RWPE1 (cell line): ENCODE measurements at regions not wholly inside any gene's neighbourhood (a gene's known extent, or its start where the extent isn't known, plus 50 kb on each side); places are given as distances from the start of the nearest gene placed in this dataset.
"Not testable (repeated sequence)": the region's sequence is repeated elsewhere in the genome, so short reads cannot be mapped to it uniquely, and the experiment has no call there.

Experiments
- CTCF ChIA-PET: fragments of 350-600 bp; sonication (Branson Sonifier 250); formaldehyde crosslinking; extraction: SDS; loops from one replicate; lab custom pipeline; 2021; lab: Yijun Ruan, JAX
- POLR2A ChIA-PET: fragments of 400-600 bp; formaldehyde crosslinking; extraction: SDS; loops from one replicate; lab custom pipeline; 2020; ENCODE audit warnings: antibody characterized with exemption; ENCODE audit not compliant: low non-redundant PET; lab: Yijun Ruan, JAX
- DNase-seq: peaks from one replicate; pipeline ENCODE4 v3.0.0; 2012; ENCODE audit warnings: low spot score
- H3K27ac ChIP-seq: fragments of 450-650 bp; 2 replicates; pipeline ENCODE4 v1.5.1; 2017
- TF ChIP-seq, protein P1 (sequence below): fragments of 450-650 bp; conservative IDR thresholded peaks from 2 replicates; pipeline ENCODE4 v1.5.1; 2017; ENCODE audit warnings: low read depth, mild to moderate bottlenecking

DNA sequence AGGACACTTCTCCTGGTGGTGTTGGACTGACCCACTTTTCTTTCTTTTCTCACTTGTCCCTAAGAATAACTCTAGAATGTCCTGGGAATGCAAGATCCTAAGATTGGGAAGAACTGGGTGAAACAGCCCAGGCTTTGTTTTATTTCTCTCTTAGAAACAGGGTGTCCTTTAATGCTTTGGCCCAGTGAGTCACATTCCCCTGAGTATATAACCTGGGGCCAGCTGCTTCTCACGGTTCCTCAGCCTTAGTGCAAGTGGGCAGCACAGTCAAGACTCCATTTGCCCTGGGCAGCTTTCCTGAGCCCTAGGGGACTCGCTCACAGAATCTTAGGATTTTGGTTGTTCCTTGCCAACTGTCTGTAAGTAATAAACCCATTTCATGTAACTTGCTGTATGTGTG is 355.0 kb downstream of the DSC3 start:
- DNase-seq = no peak
- ChIA-PET POLR2A (no interaction called here), CTCF (no interaction called here)
- no peak overlapping the region for H3K27ac ChIP-seq
- TF ChIP-seq, protein P1, sequence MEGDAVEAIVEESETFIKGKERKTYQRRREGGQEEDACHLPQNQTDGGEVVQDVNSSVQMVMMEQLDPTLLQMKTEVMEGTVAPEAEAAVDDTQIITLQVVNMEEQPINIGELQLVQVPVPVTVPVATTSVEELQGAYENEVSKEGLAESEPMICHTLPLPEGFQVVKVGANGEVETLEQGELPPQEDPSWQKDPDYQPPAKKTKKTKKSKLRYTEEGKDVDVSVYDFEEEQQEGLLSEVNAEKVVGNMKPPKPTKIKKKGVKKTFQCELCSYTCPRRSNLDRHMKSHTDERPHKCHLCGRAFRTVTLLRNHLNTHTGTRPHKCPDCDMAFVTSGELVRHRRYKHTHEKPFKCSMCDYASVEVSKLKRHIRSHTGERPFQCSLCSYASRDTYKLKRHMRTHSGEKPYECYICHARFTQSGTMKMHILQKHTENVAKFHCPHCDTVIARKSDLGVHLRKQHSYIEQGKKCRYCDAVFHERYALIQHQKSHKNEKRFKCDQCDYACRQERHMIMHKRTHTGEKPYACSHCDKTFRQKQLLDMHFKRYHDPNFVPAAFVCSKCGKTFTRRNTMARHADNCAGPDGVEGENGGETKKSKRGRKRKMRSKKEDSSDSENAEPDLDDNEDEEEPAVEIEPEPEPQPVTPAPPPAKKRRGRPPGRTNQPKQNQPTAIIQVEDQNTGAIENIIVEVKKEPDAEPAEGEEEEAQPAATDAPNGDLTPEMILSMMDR = no peak

DNA sequence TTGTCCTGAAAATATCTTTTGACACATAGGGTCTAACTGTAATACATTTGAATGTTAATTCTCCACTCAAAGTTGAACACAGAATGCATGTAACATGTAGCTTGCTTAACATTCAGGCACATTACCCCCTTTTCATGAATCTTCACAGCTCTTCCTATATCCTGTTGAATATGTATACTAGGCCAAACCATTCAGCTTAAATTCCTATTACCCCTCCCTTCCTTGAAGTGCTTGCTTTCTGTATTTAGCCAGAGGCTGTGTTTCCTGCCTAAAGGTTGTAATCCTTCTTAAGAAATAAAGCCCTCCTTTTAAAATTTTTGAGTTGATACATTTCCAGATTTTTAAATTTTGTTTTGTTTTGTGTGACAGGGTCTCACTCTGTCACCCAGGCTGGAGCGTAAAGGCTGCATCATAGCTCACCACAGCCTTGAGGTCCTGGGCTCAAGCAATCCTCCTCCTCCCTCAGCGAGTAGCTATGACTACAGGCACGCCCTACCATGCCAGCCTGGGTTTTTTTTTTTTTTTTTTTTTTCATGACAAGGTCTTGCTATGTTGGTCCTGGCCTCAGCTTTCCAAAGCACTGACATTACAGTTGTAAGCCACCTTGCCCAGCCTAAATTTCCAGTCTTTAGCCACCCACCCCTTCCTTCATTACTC is 357.6 kb downstream of the DSC3 start:
- DNase-seq = no peak
- ChIA-PET CTCF (no interaction called here), POLR2A (no interaction called here)
- H3K27ac ChIP-seq = no peak overlapping the region
- TF ChIP-seq, protein P1 = no peak

DNA sequence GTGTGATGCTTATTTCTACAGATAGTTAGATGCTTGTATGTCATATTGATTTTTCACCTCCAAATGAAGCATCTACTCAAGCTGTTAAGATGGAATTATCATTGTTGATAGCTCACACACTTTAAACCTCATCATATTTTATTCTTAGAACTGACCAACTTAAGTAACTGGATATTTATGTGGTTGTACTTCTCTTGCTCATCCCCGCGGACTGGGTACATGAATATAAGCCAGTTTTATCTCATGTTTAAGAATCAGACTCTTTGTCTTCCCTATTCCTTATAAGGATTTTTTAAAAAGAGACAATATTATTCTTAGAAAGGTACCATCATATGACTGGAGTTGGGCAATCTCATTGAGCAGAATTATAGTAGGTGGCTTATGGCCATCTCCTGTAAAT is 358.7 kb downstream of the DSC3 start:
- CTCF ChIA-PET = no interaction called here
- POLR2A ChIA-PET = no interaction called here
- TF ChIP-seq, protein P1 = no peak
- no peak for DNase-seq
- no peak overlapping the region for H3K27ac ChIP-seq

DNA sequence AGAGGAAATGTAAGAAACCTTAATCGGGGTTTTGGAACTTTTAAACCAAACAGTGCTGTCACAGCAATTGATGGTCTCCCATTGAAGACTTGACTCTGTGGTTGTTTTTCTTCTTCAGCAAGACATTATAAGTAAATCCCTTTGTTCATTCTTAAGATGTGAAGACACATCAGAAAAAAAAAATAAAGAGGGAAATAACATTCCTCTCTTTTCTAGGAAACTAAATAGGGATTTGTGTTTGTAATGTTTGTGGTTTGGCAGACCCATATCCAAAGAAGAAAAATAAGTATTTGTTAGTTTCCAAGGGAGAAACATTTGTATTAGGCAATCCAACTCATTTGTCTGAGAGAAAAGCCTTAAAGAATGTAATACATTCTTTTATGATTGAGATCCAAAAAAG is 359.9 kb downstream of the DSC3 start:
- DNase-seq = no peak
- POLR2A ChIA-PET = no interaction called here
- CTCF ChIA-PET = no interaction called here
- no peak overlapping the region for H3K27ac ChIP-seq
- TF ChIP-seq, protein P1 = no peak

DNA sequence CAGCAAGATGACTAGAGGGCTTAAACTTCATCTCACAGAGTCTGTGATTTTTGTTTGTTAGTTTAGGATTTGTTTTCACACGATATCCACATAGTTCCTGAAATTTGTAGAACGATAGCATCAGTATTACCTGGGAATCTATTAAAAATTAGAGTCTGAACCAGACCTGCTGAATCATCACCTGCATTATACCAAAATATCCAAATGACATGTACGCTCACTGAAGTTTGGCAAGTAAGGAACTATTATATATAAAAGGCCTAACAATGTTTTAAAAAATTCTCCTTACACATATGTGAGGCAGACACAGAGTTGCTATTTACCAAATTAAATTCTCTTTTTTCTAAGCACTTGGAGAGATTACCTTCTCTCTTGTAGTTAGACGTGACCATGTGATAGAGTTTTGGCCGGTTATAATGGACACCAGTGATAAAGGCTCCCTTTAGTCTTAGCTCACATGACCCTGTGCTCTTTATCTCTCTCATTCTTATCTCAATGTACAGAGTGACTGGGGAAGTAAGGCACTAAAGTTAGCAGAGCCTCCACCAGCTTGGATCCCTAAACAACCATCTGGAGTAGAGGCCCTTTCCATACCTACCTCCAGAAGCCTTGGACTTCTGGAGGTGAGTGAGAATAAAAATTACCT is 363.1 kb downstream of the DSC3 start:
- TF ChIP-seq, protein P1 = no peak
- POLR2A ChIA-PET = no interaction called here
- no peak for DNase-seq
- no peak overlapping the region for H3K27ac ChIP-seq
- CTCF ChIA-PET = no interaction called here

DNA sequence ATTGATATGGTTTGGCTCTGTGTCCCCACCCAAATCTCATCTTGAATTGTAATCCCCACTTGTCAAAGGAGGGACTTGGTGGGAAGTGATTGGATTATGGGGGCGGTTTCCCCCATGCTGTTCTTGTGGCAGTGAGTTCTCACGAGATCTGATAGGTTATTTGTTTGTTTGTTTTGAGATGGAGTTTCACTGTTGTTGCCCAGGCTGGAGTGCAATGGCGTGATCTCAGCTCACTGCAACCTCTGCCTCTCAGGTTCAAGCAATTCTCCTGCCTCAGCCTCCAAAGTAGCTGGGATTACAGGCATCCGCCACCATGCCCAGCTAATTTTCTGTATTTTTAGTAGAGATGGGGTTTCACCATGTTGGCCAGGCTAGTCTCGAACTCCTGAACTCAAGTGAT is 364.7 kb downstream of the DSC3 start:
- H3K27ac ChIP-seq, DNase-seq, POLR2A ChIA-PET, CTCF ChIA-PET: not testable (repeated sequence)

DNA sequence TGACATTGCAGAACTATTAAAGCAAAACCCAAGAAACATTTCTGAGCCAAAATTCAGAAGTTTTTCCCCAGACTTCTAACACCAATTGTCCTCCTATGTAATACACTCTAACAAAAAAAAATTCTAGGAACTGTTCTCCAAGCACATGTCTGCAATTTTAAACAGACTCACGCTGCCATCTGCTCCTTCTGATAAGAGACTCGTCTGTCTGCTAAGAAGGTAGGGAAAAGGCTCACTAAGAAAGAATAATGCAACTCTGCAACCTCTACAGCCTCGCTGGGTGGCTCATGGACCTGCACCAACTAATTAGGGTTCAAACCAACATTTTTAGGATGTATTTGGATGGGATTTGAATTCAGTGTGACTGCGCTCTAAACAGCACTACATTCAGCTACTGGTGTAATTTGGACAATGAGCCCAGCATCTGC is 366.5 kb downstream of the DSC3 start:
- POLR2A ChIA-PET = no interaction called here
- TF ChIP-seq, protein P1 = no peak
- no peak for DNase-seq
- CTCF ChIA-PET = no interaction called here
- no peak overlapping the region for H3K27ac ChIP-seq
